AG10803 (cell line): ENCODE measurements at regions not wholly inside any gene's neighbourhood (a gene's known extent, or its start where the extent isn't known, plus 50 kb on each side); places are given as distances from the start of the nearest gene placed in this dataset.

ENCODE experiments used
- DNase-seq: peaks from one replicate; pipeline ENCODE4 v3.0.0; 2010; ENCODE audit warnings: low read depth
- H3K4me3 ChIP-seq: 2 replicates; pipeline ENCODE4 v1.5.1; 2011; ENCODE audit warnings: mild to moderate bottlenecking, low read length, control low read depth
- TF ChIP-seq, protein P1 (sequence below): conservative IDR thresholded peaks from 2 replicates; pipeline ENCODE4 v1.5.1; 2011; ENCODE audit warnings: mild to moderate bottlenecking, low read length, control low read depth, inconsistent platforms

DNA sequence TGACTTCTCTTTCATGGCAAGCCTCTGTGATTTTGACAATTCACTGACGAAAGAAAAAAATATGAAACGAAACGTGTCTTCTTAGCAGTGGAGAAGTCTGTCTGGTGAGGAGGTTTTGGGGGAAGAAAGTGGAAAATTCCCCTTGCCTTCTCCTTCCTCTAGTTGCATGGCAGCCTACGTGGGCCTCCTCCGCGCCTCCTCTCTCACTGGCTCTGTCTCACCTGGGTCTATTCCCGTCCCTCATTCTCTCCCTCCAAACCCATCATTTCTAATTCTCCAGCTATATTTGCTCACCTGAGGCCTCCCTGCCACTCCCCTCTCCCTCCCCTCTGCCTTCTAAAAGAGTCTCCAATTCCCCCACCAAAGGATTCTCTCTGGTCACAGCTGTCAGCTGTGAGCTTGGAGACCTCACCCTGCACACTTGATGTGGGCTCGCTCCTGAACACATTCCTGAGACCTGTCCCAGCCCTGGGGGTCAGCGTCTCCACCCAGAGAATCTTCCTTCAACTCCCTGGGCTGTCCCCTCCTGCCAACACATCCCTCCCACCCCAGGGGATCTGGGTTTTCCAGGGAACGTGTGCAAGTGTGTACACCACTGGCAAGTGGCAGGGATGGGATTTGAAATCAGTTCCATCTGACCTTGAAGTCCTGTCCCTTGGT is 159.6 kb upstream of the PMEPA1 start:
- no peak for DNase-seq
- H3K4me3 ChIP-seq: no peak overlapping the region
- TF ChIP-seq, protein P1, sequence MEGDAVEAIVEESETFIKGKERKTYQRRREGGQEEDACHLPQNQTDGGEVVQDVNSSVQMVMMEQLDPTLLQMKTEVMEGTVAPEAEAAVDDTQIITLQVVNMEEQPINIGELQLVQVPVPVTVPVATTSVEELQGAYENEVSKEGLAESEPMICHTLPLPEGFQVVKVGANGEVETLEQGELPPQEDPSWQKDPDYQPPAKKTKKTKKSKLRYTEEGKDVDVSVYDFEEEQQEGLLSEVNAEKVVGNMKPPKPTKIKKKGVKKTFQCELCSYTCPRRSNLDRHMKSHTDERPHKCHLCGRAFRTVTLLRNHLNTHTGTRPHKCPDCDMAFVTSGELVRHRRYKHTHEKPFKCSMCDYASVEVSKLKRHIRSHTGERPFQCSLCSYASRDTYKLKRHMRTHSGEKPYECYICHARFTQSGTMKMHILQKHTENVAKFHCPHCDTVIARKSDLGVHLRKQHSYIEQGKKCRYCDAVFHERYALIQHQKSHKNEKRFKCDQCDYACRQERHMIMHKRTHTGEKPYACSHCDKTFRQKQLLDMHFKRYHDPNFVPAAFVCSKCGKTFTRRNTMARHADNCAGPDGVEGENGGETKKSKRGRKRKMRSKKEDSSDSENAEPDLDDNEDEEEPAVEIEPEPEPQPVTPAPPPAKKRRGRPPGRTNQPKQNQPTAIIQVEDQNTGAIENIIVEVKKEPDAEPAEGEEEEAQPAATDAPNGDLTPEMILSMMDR: no peak

- TF ChIP-seq, protein P1: no peak
- DNase-seq: no peak
- H3K4me3 ChIP-seq: no peak overlapping the region
These were observed 158.5 kb upstream of the PMEPA1 start for GRCh38 chr20:57868310-57868709.

GRCh38 chr20:57867807-57868206 is 158.0 kb upstream of the PMEPA1 start:
- no peak overlapping the region for H3K4me3 ChIP-seq
- no peak for DNase-seq
- TF ChIP-seq, protein P1: no peak

DNA sequence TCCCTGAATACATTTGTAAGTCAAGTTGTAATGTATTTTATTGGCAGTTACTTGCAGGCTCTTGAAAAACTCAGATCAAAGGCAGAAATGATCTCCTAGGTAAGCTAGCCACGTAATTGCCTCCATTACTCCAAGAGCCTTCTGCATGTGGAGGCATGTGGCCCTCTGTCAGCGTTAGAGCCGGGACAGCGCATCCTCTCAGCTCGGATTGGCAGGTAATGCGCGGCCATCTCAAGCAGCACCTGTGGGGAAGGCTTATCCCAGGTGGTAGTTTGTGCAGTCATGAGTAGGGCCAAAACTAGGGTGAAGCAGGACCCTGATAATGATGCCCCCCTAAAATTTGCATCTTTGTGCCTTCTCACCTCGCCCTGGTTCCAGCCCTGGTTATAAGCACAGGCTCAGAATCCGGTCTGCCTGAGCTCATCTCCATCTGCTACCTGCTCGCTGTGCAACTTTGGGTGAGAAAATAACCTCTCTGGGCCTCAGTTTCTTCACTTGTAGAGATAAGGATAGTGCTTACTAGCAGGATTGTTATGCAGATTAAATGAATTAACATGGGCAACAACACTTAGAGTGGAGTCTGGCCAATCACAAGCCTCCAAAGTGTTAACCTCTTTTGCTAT is 157.5 kb upstream of the PMEPA1 start:
- DNase-seq: no peak
- H3K4me3 ChIP-seq: no peak overlapping the region
- TF ChIP-seq, protein P1: no peak

- TF ChIP-seq, protein P1: no peak
- no peak for DNase-seq
- H3K4me3 ChIP-seq: no peak overlapping the region
These were observed 156.7 kb upstream of the PMEPA1 start for GRCh38 chr20:57866250-57867106.

DNA sequence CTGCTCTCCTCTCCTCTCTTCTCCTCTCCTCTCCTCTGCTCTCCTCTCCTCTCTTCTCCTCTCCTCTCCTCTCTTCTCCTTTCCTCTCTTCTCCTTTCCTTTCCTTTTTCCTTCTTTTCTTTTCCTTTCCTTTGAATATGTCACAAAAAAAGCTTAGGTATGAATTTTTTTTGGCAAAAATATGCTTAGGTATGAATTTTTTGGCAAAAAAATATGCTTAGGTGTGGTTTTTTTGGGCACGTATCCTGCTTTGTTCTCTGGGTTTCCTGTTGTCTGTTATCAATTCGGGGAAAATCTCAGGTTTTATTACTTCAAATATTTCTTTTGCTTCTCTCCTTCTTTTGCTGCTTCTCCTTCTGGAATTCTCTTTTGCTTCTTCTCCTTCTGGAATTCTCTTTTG is 155.5 kb upstream of the PMEPA1 start:
- no peak overlapping the region for H3K4me3 ChIP-seq
- DNase-seq: no peak
- TF ChIP-seq, protein P1: no peak
